AG20443 (cell line): ENCODE measurements at regions not wholly inside any gene's neighbourhood (a gene's known extent, or its start where the extent isn't known, plus 50 kb on each side); places are given as distances from the start of the nearest gene placed in this dataset.
"Not testable (repeated sequence)": the region's sequence is repeated elsewhere in the genome, so short reads cannot be mapped to it uniquely, and the experiment has no call there.

Source experiments
- DNase-seq: peaks from one replicate; pipeline ENCODE4 v3.0.0; 2012; ENCODE audit warnings: low spot score, mixed read lengths

- no peak for DNase-seq
These were observed 131.4 kb upstream of the F3 start for GRCh38 chr1:94672934-94673333.

GRCh38 chr1:94672001-94672400, 130.4 kb upstream of the F3 start:
- DNase-seq: peak; percentile 28

- no peak for DNase-seq
These were observed 128.7 kb upstream of the F3 start for GRCh38 chr1:94670273-94670672.

- no peak for DNase-seq
These were observed 127.6 kb upstream of the F3 start for GRCh38 chr1:94669198-94669597.

- no peak for DNase-seq
These were observed 127.0 kb upstream of the F3 start for GRCh38 chr1:94668528-94668927.

GRCh38 chr1:94667818-94668217, 126.3 kb upstream of the F3 start:
- no peak for DNase-seq

- DNase-seq: no peak
These were observed 125.2 kb upstream of the F3 start for GRCh38 chr1:94666797-94667196.

- no peak for DNase-seq
These were observed 119.9 kb upstream of the F3 start for GRCh38 chr1:94661431-94661932.

GRCh38 chr1:94660994-94661393, 119.4 kb upstream of the F3 start:
- no peak for DNase-seq

- no peak for DNase-seq
These were observed 118.7 kb upstream of the F3 start for GRCh38 chr1:94660258-94660657.

- not testable (repeated sequence) for DNase-seq
These were observed 117.6 kb upstream of the F3 start for GRCh38 chr1:94659202-94659601.

- peak; percentile 61 for DNase-seq
These were observed 116.7 kb upstream of the F3 start for GRCh38 chr1:94658221-94658620.

GRCh38 chr1:94657776-94658175, 116.2 kb upstream of the F3 start:
- DNase-seq: not testable (repeated sequence)

- no peak for DNase-seq
These were observed 115.4 kb upstream of the F3 start for GRCh38 chr1:94656967-94657366.

- DNase-seq: no peak
These were observed 113.4 kb upstream of the F3 start for GRCh38 chr1:94654919-94655318.

- no peak for DNase-seq
These were observed 112.9 kb upstream of the F3 start for GRCh38 chr1:94654459-94654858.

- DNase-seq: no peak
These were observed 112.5 kb upstream of the F3 start for GRCh38 chr1:94654031-94654430.

GRCh38 chr1:94653454-94653853, 111.9 kb upstream of the F3 start:
- DNase-seq: no peak

- no peak for DNase-seq
These were observed 109.5 kb upstream of the F3 start for GRCh38 chr1:94651076-94651475.

- no peak for DNase-seq
These were observed 108.7 kb upstream of the F3 start for GRCh38 chr1:94650301-94650700.

- peak; percentile 90 for DNase-seq
These were observed 106.9 kb upstream of the F3 start for GRCh38 chr1:94648225-94649007.

- DNase-seq: no peak
These were observed 105.4 kb upstream of the F3 start for GRCh38 chr1:94646786-94647555.

- DNase-seq: peak; percentile 72
These were observed 104.6 kb upstream of the F3 start for GRCh38 chr1:94646141-94646643.
